Fibroblast of lung (primary cell): ENCODE measurements at regions not wholly inside any gene's neighbourhood (a gene's known extent, or its start where the extent isn't known, plus 50 kb on each side); places are given as distances from the start of the nearest gene placed in this dataset.

Source experiments
- DNase-seq, 2 donors: peaks; one replicate each; pipeline versions ENCODE4 v3.0.0 to v3.0.0-alpha.2; 2010; ENCODE audit warnings: low read depth in 2 of 2
- H2AFZ ChIP-seq: 2 replicates; pipeline ENCODE4 v1.5.1; 2012; ENCODE audit warnings: low read length, control low read depth, inconsistent platforms
- H3K27ac ChIP-seq: 2 replicates; pipeline ENCODE4 v1.5.1; 2011; ENCODE audit warnings: low read length, control low read depth; ENCODE audit not compliant: insufficient read depth
- H3K27me3 ChIP-seq: 2 replicates; pipeline ENCODE4 v1.5.1; 2011; ENCODE audit warnings: mild to moderate bottlenecking, low read length; ENCODE audit not compliant: control insufficient read depth, insufficient read depth
- H3K36me3 ChIP-seq: 2 replicates; pipeline ENCODE4 v1.5.1; 2011; ENCODE audit warnings: low read length; ENCODE audit not compliant: control insufficient read depth, insufficient read depth
- H3K4me1 ChIP-seq: 2 replicates; pipeline ENCODE4 v1.5.1; 2011; ENCODE audit warnings: low read length; ENCODE audit not compliant: control insufficient read depth, insufficient read depth; ENCODE audit errors: extremely low read depth
- H3K4me2 ChIP-seq: 2 replicates; pipeline ENCODE4 v1.5.1; 2011; ENCODE audit warnings: low read length, control low read depth; ENCODE audit not compliant: insufficient read depth; ENCODE audit errors: extremely low read depth
- H3K4me3 ChIP-seq, 4 experiments: fragments of 200-600 bp in 1 of 4; sonication (generic) in 1 of 4; replicated peaks in 1 of 4; 2 replicates each; pipeline ENCODE4 v1.5.1; 2011 to 2016; ENCODE audit warnings: low read length in 4 of 4, low read depth in 3 of 4, mild to moderate bottlenecking in 3 of 4, control low read depth in 2 of 4, inconsistent platforms in 1 of 4, mixed read lengths in 1 of 4; ENCODE audit not compliant: insufficient read depth in 1 of 4; ENCODE audit errors: control extremely low read depth in 1 of 4
- H3K79me2 ChIP-seq: 2 replicates; pipeline ENCODE4 v1.5.1; 2012; ENCODE audit warnings: mild to moderate bottlenecking, low read length, inconsistent platforms; ENCODE audit not compliant: control insufficient read depth, insufficient read depth
- H3K9ac ChIP-seq: 2 replicates; pipeline ENCODE4 v1.5.1; 2011; ENCODE audit warnings: mild to moderate bottlenecking, low read length, control low read depth; ENCODE audit not compliant: insufficient read depth
- H3K9me3 ChIP-seq: 2 replicates; pipeline ENCODE4 v1.5.1; 2012; ENCODE audit warnings: low read depth, low read length; ENCODE audit not compliant: control insufficient read depth, insufficient read depth
- H4K20me1 ChIP-seq: 2 replicates; pipeline ENCODE4 v1.5.1; 2011; ENCODE audit warnings: low read length; ENCODE audit not compliant: control insufficient read depth, insufficient read depth; ENCODE audit errors: extremely low read depth
- CTCF ChIP-seq, 2 donors: IDR thresholded peaks in 1 of 2; conservative IDR thresholded peaks in 1 of 2; 1 replicate in 1 of 2; 2 replicates in 1 of 2; pipeline ENCODE4 v1.5.1; 2011 to 2012; ENCODE audit warnings: low read length in 2 of 2, control low read depth in 1 of 2, inconsistent platforms in 1 of 2, low read depth in 1 of 2, mild to moderate bottlenecking in 1 of 2
- EZH2 ChIP-seq: IDR thresholded peaks from 2 replicates; pipeline ENCODE4 v1.5.1; 2012; ENCODE audit warnings: low read length, control low read depth, mild to moderate bottlenecking; ENCODE audit errors: missing control alignments

DNA sequence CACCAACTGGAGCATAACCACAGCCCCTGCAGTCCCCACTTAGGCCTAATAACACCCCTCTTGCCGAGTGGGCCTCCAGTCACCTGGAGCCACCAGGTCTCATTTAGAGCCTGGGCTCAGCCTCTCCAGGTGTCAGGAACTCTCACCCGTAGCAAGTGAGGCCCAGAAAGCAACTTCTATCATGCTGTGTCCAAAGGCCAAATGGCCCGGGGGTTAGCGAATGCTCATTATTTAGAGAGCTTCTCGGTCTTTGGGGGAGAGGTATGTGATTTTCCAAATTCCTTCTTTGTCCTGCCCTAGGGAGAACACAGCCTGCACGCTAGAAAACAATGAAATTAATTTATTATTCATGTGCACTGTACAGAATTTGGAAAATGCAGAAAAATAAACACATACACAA lies 109.9 kb upstream of the PTPRM start:
- Histone ChIP-seq H3K9me3 (no peaks in the 10 kb centered on the region), H3K27ac (no peak overlapping the region), H4K20me1 (no peaks in the 10 kb centered on the region), H3K9ac (no peak overlapping the region), H3K27me3 (no peaks in the 10 kb centered on the region), H3K79me2 (no peaks in the 10 kb centered on the region), H3K4me2 (no peak overlapping the region), H3K36me3 (no peaks in the 10 kb centered on the region), H3K4me3 (no peak overlapping the region), H3K4me1 (no peaks in the 10 kb centered on the region), H2AFZ (no peak overlapping the region)
- no peak for TF ChIP-seq CTCF (conservative IDR thresholded peaks at IDR 0.05 in 1 of 2, IDR thresholded peaks at IDR 0.05 in 1 of 2; ENCODE audit: low read depth in 1 of 2, low read length in 2 of 2)
- TF ChIP-seq EZH2 = no peak
- no peak for DNase-seq

- Histone ChIP-seq H3K27me3 (no peaks in the 10 kb centered on the region), H3K4me2 (no peak overlapping the region), H2AFZ (no peak overlapping the region), H3K4me3 (no peak overlapping the region), H3K4me1 (no peaks in the 10 kb centered on the region), H3K36me3 (no peaks in the 10 kb centered on the region), H3K9me3 (no peaks in the 10 kb centered on the region), H4K20me1 (no peaks in the 10 kb centered on the region), H3K9ac (no peak overlapping the region), H3K27ac (no peak overlapping the region), H3K79me2 (no peaks in the 10 kb centered on the region)
- no peak for DNase-seq
- no peak for TF ChIP-seq CTCF (conservative IDR thresholded peaks at IDR 0.05 in 1 of 2, IDR thresholded peaks at IDR 0.05 in 1 of 2; ENCODE audit: low read depth in 1 of 2, low read length in 2 of 2)
- TF ChIP-seq EZH2 = no peak
Measured at GRCh38 chr18:7458884-7459283, 108.2 kb upstream of the PTPRM start.

GRCh38 chr18:7459851-7460770 lies 107.0 kb upstream of the PTPRM start:
- H3K4me1 ChIP-seq = no peaks in the 10 kb centered on the region
- H2AFZ ChIP-seq = no peak overlapping the region
- H3K9me3 ChIP-seq = no peaks in the 10 kb centered on the region
- H3K4me3 ChIP-seq = peak overlapping the region in 3 of 4 experiments; percentile 19 to 59 (median 36)
- no peak overlapping the region for H3K27ac ChIP-seq
- peak overlapping the region; percentile 67 for H3K4me2 ChIP-seq
- no peaks in the 10 kb centered on the region for H3K79me2 ChIP-seq
- H4K20me1 ChIP-seq = no peaks in the 10 kb centered on the region
- DNase-seq = peak in 1 of 2 donors; percentile 5
- no peaks in the 10 kb centered on the region for H3K36me3 ChIP-seq
- no peak for TF ChIP-seq CTCF (conservative IDR thresholded peaks at IDR 0.05 in 1 of 2, IDR thresholded peaks at IDR 0.05 in 1 of 2; ENCODE audit: low read depth in 1 of 2, low read length in 2 of 2)
- no peak for TF ChIP-seq EZH2
- H3K9ac ChIP-seq = no peak overlapping the region
- no peaks in the 10 kb centered on the region for H3K27me3 ChIP-seq
